Astrocyte of the spinal cord (primary cell): ENCODE measurements at regions not wholly inside any gene's neighbourhood (a gene's known extent, or its start where the extent isn't known, plus 50 kb on each side); places are given as distances from the start of the nearest gene placed in this dataset.

ENCODE experiments used
- DNase-seq: peaks from one replicate; pipeline ENCODE4 v3.0.0; 2011; ENCODE audit warnings: low read depth, low spot score
- H3K4me3 ChIP-seq: 2 replicates; pipeline ENCODE4 v1.5.1; 2011; ENCODE audit warnings: low read depth, mild to moderate bottlenecking, low read length, moderate library complexity
- CTCF ChIP-seq: IDR thresholded peaks from 2 replicates; pipeline ENCODE4 v1.5.1; 2012; ENCODE audit warnings: low read depth, mild to moderate bottlenecking, low read length, inconsistent platforms
- in situ Hi-C: cut with HindIII; loops from 2 replicates; pipeline ENCODE4 v1.10.0; 2017; ENCODE audit warnings: low sequenced_read_pairs

- in situ Hi-C loops = no loop called here
- DNase-seq = no peak
- TF ChIP-seq CTCF = no peak
- H3K4me3 ChIP-seq = no peak overlapping the region
Observed at GRCh38 chr10:84571146-84571545, 242.8 kb downstream of the CCSER2 start.

- no peak overlapping the region for H3K4me3 ChIP-seq
- in situ Hi-C loops = no loop called here
- no peak for DNase-seq
- TF ChIP-seq CTCF = no peak
Observed at GRCh38 chr10:84574102-84574501, 245.7 kb downstream of the CCSER2 start.

GRCh38 chr10:84581976-84582375, 253.6 kb downstream of the CCSER2 start:
- no peak for DNase-seq
- TF ChIP-seq CTCF = no peak
- no peak overlapping the region for H3K4me3 ChIP-seq
- in situ Hi-C loops = no loop called here

- DNase-seq = no peak
- in situ Hi-C loops = no loop called here
- no peak for TF ChIP-seq CTCF
- H3K4me3 ChIP-seq = no peak overlapping the region
Observed at GRCh38 chr10:84583501-84583900, 255.1 kb downstream of the CCSER2 start.

GRCh38 chr10:84587789-84588188, 259.4 kb downstream of the CCSER2 start:
- TF ChIP-seq CTCF = no peak
- no peak for DNase-seq
- in situ Hi-C loops = no loop called here
- H3K4me3 ChIP-seq = no peak overlapping the region

GRCh38 chr10:84588426-84588825, 260.0 kb downstream of the CCSER2 start:
- in situ Hi-C loops = no loop called here
- no peak overlapping the region for H3K4me3 ChIP-seq
- no peak for DNase-seq
- no peak for TF ChIP-seq CTCF

- TF ChIP-seq CTCF = no peak
- H3K4me3 ChIP-seq = no peak overlapping the region
- no peak for DNase-seq
- in situ Hi-C loops = no loop called here
Observed at GRCh38 chr10:84588971-84589370, 260.6 kb downstream of the CCSER2 start.
